GM19372 (cell line): ENCODE measurements at regions not wholly inside any gene's neighbourhood (a gene's known extent, or its start where the extent isn't known, plus 50 kb on each side); places are given as distances from the start of the nearest gene placed in this dataset.
"Not testable (repeated sequence)": the region's sequence is repeated elsewhere in the genome, so short reads cannot be mapped to it uniquely, and the experiment has no call there.

ENCODE experiments used
- ATAC-seq: cut with Tn5 transposase; IDR thresholded peaks from one replicate; pipeline ENCODE4 v1.9.1; 2021; ENCODE audit warnings: mild to moderate bottlenecking, low read depth, moderate library complexity; ENCODE audit not compliant: unreplicated experiment

- no peak for ATAC-seq
Measured at GRCh38 chr1:37362594-37363385, 111.6 kb upstream of the ZC3H12A start.

GRCh38 chr1:37363535-37363934 is 110.8 kb upstream of the ZC3H12A start:
- no peak for ATAC-seq

- ATAC-seq = not testable (repeated sequence)
Measured at GRCh38 chr1:37368665-37369315, 105.6 kb upstream of the ZC3H12A start.

DNA sequence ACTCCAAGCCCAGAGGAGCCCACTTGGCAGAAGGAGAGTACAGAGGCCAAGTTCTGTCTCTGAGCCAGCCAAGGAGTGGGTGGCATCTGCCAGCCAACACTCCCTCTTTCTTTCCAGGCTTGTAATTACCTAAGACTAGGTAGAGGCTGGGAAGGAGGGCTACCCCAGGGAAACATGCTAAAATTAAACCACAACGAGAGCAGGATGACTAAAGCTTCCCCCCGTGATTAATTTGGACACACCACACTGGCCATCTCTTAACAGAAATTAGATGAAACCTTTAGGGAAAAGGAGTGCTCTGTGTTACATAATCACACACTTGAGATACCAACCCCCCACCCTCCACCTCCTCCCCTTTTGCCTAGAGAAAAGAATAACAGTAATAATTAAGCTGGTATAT is 102.1 kb upstream of the ZC3H12A start:
- ATAC-seq = no peak

GRCh38 chr1:37372711-37373110 is 101.7 kb upstream of the ZC3H12A start:
- no peak for ATAC-seq

GRCh38 chr1:37373413-37373812 is 101.0 kb upstream of the ZC3H12A start:
- ATAC-seq = no peak

DNA sequence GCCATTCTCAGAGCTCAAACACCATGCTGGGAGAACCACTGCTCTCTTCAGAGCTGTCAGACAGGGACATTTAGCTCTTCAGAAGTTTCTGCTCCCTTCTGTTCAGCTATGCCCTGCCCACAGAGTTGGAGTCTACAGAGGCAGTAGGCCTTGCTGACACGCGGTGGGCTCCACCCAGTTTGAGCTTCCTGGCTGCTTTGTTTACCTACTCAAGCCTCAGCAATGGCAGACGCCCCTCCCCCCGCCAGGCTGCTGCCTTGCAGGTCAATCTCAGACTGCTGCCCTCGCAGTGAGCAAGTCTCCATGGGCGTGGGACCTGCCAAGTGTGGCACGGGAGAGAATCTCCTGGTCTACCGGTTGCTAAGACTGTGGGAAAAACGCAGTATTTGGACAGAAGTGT is 93.8 kb upstream of the ZC3H12A start:
- not testable (repeated sequence) for ATAC-seq

GRCh38 chr1:37387854-37388253 is 86.5 kb upstream of the ZC3H12A start:
- no peak for ATAC-seq

DNA sequence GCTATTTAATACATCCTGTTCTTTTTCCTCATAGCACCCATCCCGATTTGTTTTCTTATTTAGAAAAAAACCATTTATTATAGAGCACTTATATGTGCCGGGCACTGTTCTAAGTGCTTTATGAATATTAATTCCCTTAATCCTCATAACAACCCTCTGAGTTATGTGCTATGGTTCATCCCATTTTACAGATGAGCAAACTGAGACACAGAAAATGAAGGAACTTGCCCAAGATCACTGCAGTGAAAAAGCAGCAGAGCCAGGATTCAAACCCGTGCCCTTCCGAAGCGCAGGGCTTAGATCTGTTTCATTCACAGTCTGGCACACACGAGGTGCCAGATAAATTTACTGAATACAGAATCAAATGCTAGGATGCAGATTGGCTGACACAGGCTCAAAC is 85.1 kb upstream of the ZC3H12A start:
- no peak for ATAC-seq

DNA sequence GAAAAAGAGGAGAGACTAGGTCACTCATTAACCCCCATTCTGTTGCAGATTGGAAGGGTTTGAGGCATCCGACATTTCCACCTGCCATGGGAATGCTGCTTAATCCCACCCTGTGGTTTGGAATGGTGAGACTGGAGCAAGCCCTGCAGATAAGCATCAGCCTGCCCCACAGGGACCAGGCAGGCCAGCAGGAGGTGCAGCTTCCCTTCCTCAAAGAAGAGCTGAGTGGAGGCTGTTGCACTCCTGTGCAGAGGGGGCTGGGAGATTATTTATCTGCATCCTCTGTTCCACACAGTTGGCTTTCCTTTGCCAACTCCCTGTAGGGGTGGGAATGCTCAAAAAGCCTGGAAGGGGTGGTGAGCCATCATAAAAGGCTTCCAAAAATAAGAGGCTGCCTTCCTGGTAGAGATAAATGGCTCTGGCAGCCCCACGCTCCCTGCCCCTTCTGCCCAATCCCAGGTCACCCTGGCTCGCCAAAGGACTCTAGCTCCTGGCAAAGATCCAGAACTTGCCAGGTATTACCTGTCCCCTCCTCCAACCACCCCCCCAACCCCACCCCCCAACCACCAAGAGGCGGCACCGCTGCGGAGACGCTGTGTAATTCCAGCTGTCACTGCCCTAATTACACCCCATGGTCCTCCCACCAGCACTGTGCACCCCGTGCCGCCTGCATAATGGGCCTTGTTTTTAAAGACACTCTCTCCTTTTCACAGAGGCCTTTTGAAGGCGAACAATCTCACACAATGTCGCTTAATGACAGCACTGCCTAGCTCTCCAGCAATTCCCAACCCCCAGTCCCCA is 83.0 kb upstream of the ZC3H12A start:
- ATAC-seq = no peak

DNA sequence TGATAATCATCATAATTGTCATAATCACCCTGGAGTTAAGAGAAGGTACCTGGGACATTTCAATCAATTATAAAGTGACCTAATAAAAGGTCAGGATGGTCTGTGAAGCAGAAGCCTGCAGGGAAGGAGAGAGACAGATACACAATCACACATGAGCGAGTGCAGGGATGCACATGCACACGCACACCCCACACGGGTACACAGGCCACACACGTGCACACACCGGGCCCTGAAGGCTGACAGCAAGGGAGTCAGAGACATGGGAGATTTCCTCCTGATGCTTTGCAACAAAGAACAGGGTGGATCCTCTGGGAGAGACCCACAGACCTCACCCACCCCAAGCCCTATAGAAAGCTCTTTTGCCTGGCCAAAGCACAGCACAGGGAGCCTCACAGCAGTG is 82.3 kb upstream of the ZC3H12A start:
- no peak for ATAC-seq

DNA sequence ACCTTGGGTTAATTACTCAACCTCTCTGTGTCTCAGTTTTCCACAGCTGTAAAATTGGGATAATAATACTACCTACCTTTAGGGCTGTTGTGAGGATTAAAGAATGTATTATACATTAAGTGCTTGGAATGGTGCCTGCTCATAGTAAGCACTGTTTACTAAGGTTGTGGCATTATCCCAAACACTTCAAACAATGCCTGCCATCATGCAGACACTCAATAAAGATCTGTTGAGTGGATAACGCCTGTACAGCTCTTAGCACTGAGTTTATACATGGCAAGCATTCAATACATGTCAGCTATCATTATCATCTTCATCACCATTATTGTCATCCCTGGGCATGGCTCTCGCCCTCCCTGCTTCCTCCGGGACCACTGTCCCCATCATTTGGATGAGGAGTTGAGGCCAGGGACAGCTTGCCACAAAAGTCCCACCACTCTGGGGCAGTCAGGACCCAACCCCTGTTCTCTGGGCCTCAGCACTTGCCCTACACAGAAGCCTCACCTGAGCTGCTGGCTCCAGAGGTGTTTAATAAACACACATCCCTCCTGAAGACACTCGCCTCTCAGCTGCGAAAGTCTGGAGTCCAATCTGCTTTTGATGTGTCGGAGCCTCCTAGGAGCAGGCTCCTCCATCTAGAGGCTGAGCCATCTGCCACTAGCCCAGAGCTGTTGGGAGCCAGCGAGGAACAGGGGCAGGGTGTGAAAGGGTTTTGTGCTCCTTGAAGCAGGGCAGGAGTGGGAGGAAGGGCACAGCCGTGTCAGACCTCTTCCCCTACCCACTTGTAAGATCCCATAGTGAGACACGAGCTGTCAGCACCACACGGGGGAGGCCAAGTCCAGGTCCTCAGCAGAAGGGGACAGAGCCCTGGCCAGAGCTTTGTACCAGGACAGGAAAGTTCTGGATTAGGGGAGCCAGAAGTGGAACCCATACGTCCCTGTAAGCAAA is 80.9 kb upstream of the ZC3H12A start:
- no peak for ATAC-seq

- no peak for ATAC-seq
Measured at GRCh38 chr1:37394574-37395464, 79.6 kb upstream of the ZC3H12A start.

DNA sequence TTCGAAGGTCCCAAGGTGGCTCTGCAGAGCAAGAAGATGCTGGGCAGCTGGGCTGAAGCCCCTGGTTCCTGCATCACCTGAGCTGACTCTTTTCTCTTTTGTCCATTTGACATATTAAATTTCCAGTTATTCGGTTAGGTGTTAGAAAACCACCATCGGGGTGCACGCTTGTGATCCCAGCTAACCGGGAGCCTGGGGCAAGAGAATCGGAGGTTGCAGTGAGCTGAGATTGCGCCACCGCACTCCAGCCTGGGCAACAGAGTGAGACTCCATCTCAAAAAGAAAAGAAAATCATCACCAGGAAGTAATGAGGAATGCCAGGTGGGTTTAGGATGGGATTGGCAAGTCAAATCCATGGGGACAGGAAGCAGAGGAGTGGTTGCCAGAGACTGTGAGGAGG is 76.3 kb upstream of the ZC3H12A start:
- no peak for ATAC-seq

DNA sequence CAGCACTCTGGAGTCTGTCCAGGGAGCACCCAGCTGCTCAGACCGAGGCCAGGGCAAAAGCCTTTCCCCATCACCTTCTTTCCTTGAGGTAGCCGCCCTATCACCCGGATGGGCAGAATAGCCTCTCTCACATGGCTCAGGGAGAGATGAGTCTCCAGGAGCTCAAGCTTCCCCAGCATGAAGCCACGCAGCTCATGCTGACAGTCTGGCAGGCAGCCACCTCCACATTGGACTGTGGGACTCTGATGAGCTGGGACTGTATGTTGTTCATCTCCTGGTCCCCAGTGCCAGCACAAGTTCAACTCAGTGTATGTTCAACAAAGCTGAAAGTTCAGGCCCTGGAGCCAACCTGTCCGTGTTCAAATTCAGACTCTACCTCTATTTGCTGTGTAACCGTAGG is 75.2 kb upstream of the ZC3H12A start:
- no peak for ATAC-seq

- ATAC-seq = no peak
Measured at GRCh38 chr1:37399830-37400464, 74.4 kb upstream of the ZC3H12A start.

GRCh38 chr1:37400466-37401225 is 73.7 kb upstream of the ZC3H12A start:
- ATAC-seq = no peak

DNA sequence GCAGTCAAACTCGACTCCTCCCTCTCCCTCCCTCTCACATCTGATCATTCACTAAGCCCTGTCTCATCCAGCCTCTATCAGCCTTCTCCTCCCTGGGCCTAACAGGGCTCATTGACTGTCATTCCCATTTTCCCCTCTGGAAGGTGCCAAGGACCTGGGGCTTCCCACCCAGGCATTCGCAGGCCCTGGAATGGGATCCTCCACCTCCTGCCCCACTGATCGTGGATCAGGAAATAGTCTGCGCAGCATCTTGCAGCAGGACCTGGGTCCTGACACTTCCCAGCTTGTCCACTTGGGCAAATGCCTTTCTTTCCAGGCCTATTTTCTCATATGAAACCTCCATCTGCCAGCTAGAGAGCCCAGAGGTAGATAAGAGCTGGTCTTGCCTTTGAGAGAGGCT is 71.2 kb upstream of the ZC3H12A start:
- ATAC-seq = no peak
